ENCODE measurements at regions not wholly inside any gene's neighbourhood (a gene's known extent, or its start where the extent isn't known, plus 50 kb on each side); places are given as distances from the start of the nearest gene placed in this dataset.

GRCh38 chr7:20267482-20267881 is 50.3 kb upstream of the MACC1 start:
- Histone ChIP-seq H3K4me1 (no peaks in the 10 kb centered on the region), H3K27me3 (no peaks in the 10 kb centered on the region), H3K9me3 (no peaks in the 10 kb centered on the region), H3K27ac (no peak overlapping the region), H3K36me3 (no peaks in the 10 kb centered on the region), H3K4me3 (no peak overlapping the region)
- TF ChIP-seq EP300 (IDR thresholded peaks at IDR 0.05), result no peak
- TF ChIP-seq POLR2A (IDR thresholded peaks at IDR 0.05), result no peak
- TF ChIP-seq POLR2AphosphoS5 (IDR thresholded peaks at IDR 0.05), result no peak
- TF ChIP-seq, protein P1, sequence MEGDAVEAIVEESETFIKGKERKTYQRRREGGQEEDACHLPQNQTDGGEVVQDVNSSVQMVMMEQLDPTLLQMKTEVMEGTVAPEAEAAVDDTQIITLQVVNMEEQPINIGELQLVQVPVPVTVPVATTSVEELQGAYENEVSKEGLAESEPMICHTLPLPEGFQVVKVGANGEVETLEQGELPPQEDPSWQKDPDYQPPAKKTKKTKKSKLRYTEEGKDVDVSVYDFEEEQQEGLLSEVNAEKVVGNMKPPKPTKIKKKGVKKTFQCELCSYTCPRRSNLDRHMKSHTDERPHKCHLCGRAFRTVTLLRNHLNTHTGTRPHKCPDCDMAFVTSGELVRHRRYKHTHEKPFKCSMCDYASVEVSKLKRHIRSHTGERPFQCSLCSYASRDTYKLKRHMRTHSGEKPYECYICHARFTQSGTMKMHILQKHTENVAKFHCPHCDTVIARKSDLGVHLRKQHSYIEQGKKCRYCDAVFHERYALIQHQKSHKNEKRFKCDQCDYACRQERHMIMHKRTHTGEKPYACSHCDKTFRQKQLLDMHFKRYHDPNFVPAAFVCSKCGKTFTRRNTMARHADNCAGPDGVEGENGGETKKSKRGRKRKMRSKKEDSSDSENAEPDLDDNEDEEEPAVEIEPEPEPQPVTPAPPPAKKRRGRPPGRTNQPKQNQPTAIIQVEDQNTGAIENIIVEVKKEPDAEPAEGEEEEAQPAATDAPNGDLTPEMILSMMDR (IDR thresholded peaks at IDR 0.05), result no peak
- ATAC-seq (ENCODE audit: low FRiP score in 2 of 2) (no peak), DNase-seq (no peak)
- 60 to 66% methylated on average over 4 of the region's 4 CpGs for WGBS, 2 donors

GRCh38 chr7:20268824-20269223 is 51.6 kb upstream of the MACC1 start:
- Histone ChIP-seq H3K9me3 (no peaks in the 10 kb centered on the region), H3K4me1 (no peaks in the 10 kb centered on the region), H3K36me3 (no peaks in the 10 kb centered on the region), H3K27me3 (no peaks in the 10 kb centered on the region), H3K4me3 (no peak overlapping the region), H3K27ac (no peak overlapping the region)
- WGBS, 2 donors, result 81 to 95% methylated on average over 1 of the region's 1 CpG
- DNase-seq (no peak), ATAC-seq (ENCODE audit: low FRiP score in 2 of 2) (no peak)
- TF ChIP-seq, protein P1 (IDR thresholded peaks at IDR 0.05), result no peak
- TF ChIP-seq POLR2AphosphoS5 (IDR thresholded peaks at IDR 0.05) (no peak), POLR2A (IDR thresholded peaks at IDR 0.05) (no peak), EP300 (IDR thresholded peaks at IDR 0.05) (no peak)

- H3K4me3 ChIP-seq, result no peak overlapping the region
- no peak for DNase-seq
- TF ChIP-seq, protein P1 (IDR thresholded peaks at IDR 0.05), result no peak
- TF ChIP-seq EP300 (IDR thresholded peaks at IDR 0.05), result no peak
- TF ChIP-seq POLR2AphosphoS5 (IDR thresholded peaks at IDR 0.05), result no peak
- no peak for TF ChIP-seq POLR2A (IDR thresholded peaks at IDR 0.05)
- no peak overlapping the region for H3K27ac ChIP-seq
- H3K9me3 ChIP-seq, result no peaks in the 10 kb centered on the region
- H3K27me3 ChIP-seq, result no peaks in the 10 kb centered on the region
- H3K4me1 ChIP-seq, result no peaks in the 10 kb centered on the region
- ATAC-seq (ENCODE audit: low FRiP score in 2 of 2), result no peak
- H3K36me3 ChIP-seq, result no peaks in the 10 kb centered on the region
These were observed 52.5 kb upstream of the MACC1 start for GRCh38 chr7:20269726-20270125.

DNA sequence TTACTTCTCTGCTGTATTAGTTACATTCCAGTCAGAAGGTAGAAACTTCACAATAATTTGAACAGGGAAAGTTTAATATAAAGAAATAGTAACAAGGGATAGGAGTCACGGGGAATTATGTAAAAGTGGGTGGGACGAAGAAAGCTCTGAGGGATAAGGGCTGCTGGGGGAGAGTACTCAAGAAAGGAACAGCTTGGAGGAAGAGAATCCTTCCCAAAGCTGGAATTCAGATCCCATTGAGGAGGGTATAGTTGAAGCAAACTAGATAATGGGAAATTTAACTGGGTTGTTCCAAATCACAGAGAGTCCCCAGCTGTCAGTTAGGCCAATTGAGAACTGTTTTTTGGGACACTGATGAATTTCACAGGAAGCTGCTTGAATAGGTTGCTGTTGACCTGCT is 53.2 kb upstream of the MACC1 start:
- ATAC-seq (ENCODE audit: low FRiP score in 2 of 2) (no peak), DNase-seq (no peak)
- H3K4me3 ChIP-seq, result no peak overlapping the region
- no peak overlapping the region for H3K27ac ChIP-seq
- TF ChIP-seq POLR2AphosphoS5 (IDR thresholded peaks at IDR 0.05) (no peak), POLR2A (IDR thresholded peaks at IDR 0.05) (no peak), EP300 (IDR thresholded peaks at IDR 0.05) (no peak)
- TF ChIP-seq, protein P1 (IDR thresholded peaks at IDR 0.05), result no peak
- no peaks in the 10 kb centered on the region for H3K27me3 ChIP-seq
- no peaks in the 10 kb centered on the region for H3K4me1 ChIP-seq
- WGBS, 2 donors, result 78 to 82% methylated on average over 2 of the region's 2 CpGs
- H3K9me3 ChIP-seq, result no peaks in the 10 kb centered on the region
- H3K36me3 ChIP-seq, result no peaks in the 10 kb centered on the region

DNA sequence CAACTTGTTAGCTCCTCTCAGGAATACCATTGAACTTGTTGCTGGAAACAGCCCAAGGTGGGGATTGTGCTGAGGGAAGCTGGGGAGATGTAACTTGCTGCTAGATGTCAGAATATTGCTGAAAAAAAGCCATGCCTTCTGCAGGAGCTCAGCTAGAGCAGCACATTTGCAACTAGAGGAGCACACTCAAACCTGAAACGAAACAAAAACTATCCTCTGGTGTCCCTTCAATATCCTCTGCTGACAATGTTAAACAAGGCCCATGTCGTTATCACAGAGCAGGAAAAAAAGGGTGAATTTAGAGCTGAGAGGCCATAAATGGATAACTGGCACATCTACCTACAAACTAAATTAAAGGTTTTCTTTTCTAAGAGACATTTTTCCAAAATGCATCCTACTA is 53.7 kb upstream of the MACC1 start:
- Histone ChIP-seq H3K4me1 (no peaks in the 10 kb centered on the region), H3K36me3 (no peaks in the 10 kb centered on the region), H3K27me3 (no peaks in the 10 kb centered on the region), H3K9me3 (no peaks in the 10 kb centered on the region), H3K4me3 (no peak overlapping the region), H3K27ac (no peak overlapping the region)
- 53 to 59% methylated on average over 2 of the region's 2 CpGs for WGBS, 2 donors
- ATAC-seq (ENCODE audit: low FRiP score in 2 of 2) (no peak), DNase-seq (no peak)
- TF ChIP-seq POLR2AphosphoS5 (IDR thresholded peaks at IDR 0.05) (no peak), POLR2A (IDR thresholded peaks at IDR 0.05) (no peak), EP300 (IDR thresholded peaks at IDR 0.05) (no peak)
- TF ChIP-seq, protein P1 (IDR thresholded peaks at IDR 0.05), result no peak
